Right renal cortex interstitium (tissue), 3 donors: ENCODE measurements at regions not wholly inside any gene's neighbourhood (a gene's known extent, or its start where the extent isn't known, plus 50 kb on each side); places are given as distances from the start of the nearest gene placed in this dataset.
"Not testable (repeated sequence)": the region's sequence is repeated elsewhere in the genome, so short reads cannot be mapped to it uniquely, and the experiment has no call there.

Experiments used
- DNase-seq, 3 donors: peaks; one replicate each; pipeline ENCODE4 v3.0.0-alpha.2; 2013; ENCODE audit warnings: low read depth in 3 of 3, low spot score in 2 of 3

- no peak for DNase-seq
Measured at GRCh38 chr9:31355159-31355882, 1029.1 kb upstream of the ACO1 start.

DNA sequence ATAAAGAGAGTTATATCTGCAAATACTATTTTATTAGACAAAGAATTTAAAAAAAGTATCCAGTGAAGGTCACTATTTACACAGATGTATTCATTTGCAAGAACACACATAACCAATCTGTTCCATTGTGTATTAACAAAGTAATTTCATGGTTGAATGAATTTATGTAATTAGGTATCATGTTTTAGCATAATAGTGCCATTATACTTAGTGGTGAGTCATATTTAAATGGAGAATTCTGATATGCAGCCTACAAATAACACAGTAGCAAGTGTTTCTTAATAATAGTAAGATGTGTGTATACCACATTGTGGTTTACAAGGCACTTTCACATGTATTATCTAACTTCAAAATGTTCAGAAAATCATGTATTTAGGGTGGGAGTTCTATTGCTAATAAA lies 1028.5 kb upstream of the ACO1 start:
- no peak for DNase-seq

DNA sequence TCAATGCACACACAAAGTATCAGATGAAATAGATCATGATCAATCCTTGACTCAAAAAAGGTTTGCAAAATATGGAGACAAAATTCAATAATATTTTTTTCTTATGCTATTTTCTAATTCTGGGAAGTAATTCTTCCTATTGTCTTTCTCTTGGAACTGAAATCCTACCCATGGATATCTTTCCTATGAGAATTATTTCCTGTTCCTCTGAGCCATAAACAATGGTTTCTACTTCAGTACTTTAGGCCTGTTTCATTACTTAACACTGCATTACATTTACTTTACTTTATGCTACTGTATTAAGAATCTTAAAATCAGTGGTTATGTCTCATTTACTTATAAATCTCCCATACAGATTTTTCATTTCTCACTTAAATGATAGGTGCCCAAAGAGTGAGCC lies 1025.4 kb upstream of the ACO1 start:
- DNase-seq: no peak

DNA sequence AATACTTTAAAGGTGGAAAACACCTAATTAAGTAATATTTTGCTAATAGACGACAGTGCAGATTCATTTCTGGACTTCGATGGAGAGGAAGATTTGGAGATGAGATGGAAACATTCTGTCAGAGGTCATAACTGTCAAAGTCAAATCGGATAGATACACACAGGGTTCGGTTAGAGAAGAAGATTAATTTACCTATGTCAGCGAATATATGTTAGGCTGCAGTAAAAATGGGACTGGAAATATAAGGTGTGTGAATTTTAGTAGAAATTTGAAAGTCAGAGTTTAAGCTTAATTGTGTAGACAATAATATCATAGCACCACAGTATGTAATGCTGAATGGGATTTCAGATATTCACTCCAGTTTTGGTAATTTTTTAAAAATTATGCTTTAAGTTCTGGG lies 1020.3 kb upstream of the ACO1 start:
- DNase-seq: no peak

- no peak for DNase-seq
Measured at GRCh38 chr9:31372799-31373587, 1011.5 kb upstream of the ACO1 start.

DNA sequence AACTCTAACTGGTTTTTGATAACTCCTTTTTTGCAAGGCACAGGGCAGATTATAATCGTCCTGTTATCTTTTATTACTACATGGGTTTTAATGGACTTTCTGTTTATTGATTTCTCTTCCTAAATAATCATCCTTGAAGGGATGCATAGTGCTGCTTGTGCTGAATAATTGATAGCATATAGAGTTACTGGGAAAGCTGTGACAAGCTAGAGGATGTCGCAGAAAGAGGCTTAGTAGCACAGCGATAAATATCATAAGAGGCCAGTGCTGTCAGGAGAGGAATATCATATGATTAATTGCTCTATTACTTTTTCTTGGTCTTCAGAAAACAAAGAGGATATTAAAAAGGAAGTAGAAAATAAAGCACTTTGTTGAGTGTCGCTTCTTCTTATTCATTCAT lies 1007.1 kb upstream of the ACO1 start:
- DNase-seq: no peak

GRCh38 chr9:31388660-31389059 lies 995.8 kb upstream of the ACO1 start:
- no peak for DNase-seq

- no peak for DNase-seq
Measured at GRCh38 chr9:31389075-31389474, 995.4 kb upstream of the ACO1 start.

GRCh38 chr9:31390403-31391025 lies 993.9 kb upstream of the ACO1 start:
- DNase-seq: no peak

DNA sequence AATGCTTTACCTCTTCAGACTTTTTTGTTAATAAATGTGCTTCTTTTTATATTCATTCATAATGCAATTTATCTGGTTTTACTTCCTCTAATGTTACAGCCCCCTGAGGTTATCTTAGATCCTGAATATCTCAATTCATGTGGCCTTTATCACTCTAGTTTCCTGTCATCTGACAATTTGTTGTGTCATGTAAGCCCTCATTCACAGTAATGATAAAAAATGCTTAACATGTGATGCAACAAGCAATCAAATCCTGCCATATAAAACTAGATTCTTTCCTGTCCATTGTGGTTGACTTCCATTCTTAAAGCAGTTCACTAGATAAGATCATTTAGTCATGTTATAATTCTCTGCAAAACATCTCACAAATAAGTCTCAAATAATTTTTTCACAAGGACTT lies 991.2 kb upstream of the ACO1 start:
- no peak for DNase-seq

GRCh38 chr9:31394015-31394473 lies 990.4 kb upstream of the ACO1 start:
- DNase-seq: peak in 2 of 3 donors; percentile 10 to 18

GRCh38 chr9:31412081-31412480 lies 972.4 kb upstream of the ACO1 start:
- no peak for DNase-seq

- no peak for DNase-seq
Measured at GRCh38 chr9:31415164-31415563, 969.3 kb upstream of the ACO1 start.

- no peak for DNase-seq
Measured at GRCh38 chr9:31418419-31418818, 966.0 kb upstream of the ACO1 start.

DNA sequence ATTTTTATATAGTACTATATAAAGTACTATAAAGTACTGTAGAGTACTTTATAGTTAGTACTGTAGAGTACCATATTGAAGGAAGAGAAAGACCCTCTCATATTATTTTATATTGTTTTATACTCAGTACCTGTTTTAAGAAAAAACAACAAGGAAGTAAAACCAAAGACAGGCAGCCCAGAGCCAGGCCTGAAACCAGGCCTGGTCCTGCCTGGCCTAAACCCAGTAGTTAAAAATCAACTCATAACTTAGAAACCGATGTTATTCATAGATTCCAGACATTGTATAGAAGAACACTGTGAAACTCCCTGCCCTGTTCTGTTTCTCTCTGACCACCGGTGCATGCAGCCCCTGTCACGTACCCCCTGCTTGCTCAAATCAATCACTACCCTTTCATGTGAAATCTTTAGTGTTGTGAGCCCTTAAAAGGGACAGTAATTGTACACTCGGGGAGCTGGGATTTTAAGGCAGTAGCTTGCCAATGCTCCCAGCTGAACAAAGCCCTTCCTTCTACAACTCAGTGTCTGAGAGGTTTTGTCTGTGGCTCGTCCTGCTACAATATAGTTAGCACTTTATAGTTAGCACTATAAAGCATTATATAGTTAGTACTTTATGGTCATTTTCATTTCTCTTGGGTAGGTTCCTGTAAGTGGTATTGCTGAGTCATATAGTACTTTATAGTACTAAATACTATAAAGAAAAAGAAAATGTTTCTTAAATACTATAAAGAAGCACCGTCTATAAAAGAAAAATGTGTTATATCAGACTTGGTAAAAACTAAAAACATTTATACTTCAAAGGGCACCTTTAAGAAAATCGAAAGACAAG lies 940.6 kb upstream of the ACO1 start:
- not testable (repeated sequence) for DNase-seq

GRCh38 chr9:31445357-31445756 lies 939.1 kb upstream of the ACO1 start:
- DNase-seq: no peak

- DNase-seq: no peak
Measured at GRCh38 chr9:31445960-31446359, 938.5 kb upstream of the ACO1 start.

GRCh38 chr9:31467075-31467474 lies 917.4 kb upstream of the ACO1 start:
- no peak for DNase-seq

DNA sequence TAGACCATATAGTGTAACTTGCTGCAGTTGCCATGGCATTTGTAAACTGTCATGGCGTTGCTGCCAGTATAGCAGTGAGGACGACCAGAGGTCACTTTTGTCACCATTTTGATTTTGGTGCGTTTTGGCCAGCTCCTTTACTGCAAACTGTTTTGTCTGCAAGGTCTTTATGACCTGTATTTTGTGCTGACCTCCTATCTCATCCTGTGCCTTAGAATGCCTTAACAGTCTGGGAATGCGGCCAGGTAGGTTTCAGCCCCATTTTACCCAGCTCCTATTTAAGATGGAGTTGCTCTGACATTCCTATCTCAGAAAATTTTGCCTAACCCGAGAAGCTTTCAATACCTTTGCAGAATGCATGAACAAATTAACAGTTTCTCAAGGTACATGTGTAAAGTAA lies 914.4 kb upstream of the ACO1 start:
- DNase-seq: no peak

DNA sequence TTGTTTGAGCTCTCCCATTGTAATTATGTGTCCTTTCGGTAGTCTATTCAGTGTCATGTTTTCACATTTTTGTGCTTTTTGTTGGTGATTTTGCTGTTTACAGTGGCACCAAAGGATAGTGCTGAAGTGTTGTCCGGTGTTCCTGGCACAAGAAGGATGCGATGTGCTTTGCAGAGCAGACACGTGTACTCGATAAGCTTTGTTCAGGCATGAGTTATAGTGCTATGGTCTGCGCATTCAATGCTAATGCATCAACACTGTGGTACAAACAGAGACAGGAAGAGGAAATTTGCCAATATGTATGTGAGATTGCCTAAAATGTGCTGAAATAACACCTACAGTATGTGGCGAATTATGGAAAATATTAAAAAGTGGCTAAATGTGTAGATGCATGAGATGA lies 913.4 kb upstream of the ACO1 start:
- DNase-seq: no peak

DNA sequence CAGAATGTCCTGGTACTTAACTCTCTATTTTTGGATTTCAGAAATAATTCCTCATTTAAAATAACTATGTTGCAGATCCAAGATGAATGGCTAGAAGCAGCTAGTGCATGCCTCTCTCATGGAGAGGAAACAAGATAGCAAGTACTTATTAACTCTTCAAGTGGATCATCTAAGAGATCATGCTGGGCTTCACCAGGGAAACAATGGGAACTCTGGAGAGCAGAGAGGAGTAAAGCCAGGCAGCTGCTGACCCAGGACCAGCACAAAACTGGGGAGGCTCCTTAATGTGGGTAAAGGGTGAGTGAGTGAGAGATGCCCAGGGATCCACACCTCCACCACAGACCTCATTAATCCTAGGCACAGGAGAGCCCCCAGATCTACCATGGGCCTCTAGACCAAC lies 897.8 kb upstream of the ACO1 start:
- DNase-seq: no peak
